B cell (primary cell): ENCODE measurements at regions not wholly inside any gene's neighbourhood (a gene's known extent, or its start where the extent isn't known, plus 50 kb on each side); places are given as distances from the start of the nearest gene placed in this dataset.

Experiments used
- EZH2 ChIP-seq: IDR thresholded peaks from 2 replicates; pipeline ENCODE4 v1.6.1; 2012; ENCODE audit warnings: borderline replicate concordance, low read depth, mild to moderate bottlenecking, moderate library complexity, low read length; ENCODE audit not compliant: insufficient read depth, poor library complexity, severe bottlenecking
- TF ChIP-seq, protein P1 (sequence below): fragments of 200-600 bp; IDR thresholded peaks from one replicate; pipeline ENCODE4 v1.8.0; 2022; ENCODE audit warnings: antibody characterized with exemption, mild to moderate bottlenecking

DNA sequence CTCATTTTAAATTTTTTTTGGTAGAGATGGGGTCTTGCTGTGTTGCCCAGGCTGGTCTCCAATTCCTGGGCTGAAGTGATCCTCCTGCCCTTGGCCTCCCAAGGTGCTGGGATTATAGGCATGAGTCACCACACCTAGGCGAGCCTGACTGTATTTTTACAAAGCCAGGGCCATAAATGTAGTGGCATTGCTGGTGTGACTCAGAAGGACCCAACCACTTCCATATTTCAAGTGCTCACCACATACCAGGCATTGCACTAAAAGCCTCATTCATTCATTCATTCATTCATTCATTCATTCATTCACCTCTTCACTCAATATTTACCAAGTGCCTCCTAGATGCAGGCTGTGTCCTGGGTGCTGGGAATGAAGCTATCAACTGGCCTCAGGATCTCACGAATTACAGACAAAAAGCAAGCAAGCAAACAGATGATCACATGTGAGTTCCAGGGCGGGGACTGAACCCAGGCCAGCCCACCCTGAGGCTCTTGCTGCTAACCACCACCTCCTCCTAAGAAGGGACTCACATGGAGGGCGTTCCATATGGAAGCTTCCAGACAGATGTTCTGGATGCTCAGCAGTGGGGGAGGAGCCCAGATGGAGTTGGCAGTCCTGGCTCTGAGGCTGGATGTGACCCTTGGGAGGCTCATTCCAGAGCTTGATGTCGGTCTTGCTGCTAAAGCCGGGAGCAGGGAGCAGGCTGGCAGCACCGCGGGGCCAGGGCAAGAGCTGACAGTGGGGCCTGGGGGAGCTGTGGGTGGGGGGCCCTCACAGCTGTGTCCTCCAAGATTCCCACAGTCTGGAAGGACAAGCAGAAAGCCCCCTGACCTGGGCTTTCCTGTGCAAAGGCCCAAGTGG is 158.8 kb downstream of the CTTN start:
- no peak for TF ChIP-seq EZH2
- TF ChIP-seq, protein P1, sequence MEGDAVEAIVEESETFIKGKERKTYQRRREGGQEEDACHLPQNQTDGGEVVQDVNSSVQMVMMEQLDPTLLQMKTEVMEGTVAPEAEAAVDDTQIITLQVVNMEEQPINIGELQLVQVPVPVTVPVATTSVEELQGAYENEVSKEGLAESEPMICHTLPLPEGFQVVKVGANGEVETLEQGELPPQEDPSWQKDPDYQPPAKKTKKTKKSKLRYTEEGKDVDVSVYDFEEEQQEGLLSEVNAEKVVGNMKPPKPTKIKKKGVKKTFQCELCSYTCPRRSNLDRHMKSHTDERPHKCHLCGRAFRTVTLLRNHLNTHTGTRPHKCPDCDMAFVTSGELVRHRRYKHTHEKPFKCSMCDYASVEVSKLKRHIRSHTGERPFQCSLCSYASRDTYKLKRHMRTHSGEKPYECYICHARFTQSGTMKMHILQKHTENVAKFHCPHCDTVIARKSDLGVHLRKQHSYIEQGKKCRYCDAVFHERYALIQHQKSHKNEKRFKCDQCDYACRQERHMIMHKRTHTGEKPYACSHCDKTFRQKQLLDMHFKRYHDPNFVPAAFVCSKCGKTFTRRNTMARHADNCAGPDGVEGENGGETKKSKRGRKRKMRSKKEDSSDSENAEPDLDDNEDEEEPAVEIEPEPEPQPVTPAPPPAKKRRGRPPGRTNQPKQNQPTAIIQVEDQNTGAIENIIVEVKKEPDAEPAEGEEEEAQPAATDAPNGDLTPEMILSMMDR, result no peak
